HG03045 (cell line): ENCODE measurements at regions not wholly inside any gene's neighbourhood (a gene's known extent, or its start where the extent isn't known, plus 50 kb on each side); places are given as distances from the start of the nearest gene placed in this dataset.

Experiments
- ATAC-seq: cut with Tn5 transposase; IDR thresholded peaks from one replicate; pipeline ENCODE4 v1.9.1; 2021; ENCODE audit warnings: mild to moderate bottlenecking, moderate library complexity; ENCODE audit not compliant: unreplicated experiment

- ATAC-seq = no peak
These were observed 149.1 kb upstream of the MOCS1 start for GRCh38 chr6:40083141-40083920.

- ATAC-seq = no peak
These were observed 148.2 kb upstream of the MOCS1 start for GRCh38 chr6:40082278-40083043.

- ATAC-seq = no peak
These were observed 143.5 kb upstream of the MOCS1 start for GRCh38 chr6:40077736-40078135.

- no peak for ATAC-seq
These were observed 143.1 kb upstream of the MOCS1 start for GRCh38 chr6:40077315-40077714.

GRCh38 chr6:40075056-40075590 lies 140.9 kb upstream of the MOCS1 start:
- ATAC-seq = no peak

DNA sequence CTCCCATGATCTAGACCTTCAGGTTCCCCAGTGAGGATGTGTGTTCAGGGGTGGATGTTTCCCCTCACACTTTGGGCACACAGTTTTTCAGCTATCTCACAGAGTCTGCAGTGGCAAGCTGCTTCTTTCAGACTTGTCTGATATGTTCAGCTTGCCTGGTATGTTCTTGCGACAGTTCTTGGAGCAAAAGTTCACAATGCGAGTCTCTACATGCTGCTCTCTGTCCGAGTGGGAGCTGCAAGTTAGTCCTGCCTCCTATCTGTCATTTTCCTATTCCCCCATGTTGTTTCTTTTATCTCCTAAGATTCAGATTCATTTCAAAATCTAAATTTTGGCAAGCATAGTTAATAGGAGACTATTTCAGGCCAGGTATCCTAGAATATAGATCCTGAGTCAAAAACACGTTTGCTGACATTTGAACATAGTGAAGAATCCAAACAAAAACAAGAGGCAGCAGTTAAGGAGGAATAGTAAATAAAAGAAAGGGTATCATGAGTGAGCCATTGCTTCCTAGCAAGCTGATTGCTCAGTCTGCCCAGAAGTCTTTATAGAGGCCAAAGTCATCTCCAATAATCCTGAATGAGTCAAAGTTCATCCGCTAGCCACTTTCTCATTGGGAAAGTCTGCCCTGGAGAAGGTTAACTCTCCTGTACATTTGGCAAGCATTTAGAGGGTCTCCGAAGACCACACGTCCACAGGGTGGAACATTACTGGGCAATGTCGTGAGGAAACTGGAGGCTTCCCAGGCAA lies 140.2 kb upstream of the MOCS1 start:
- no peak for ATAC-seq

DNA sequence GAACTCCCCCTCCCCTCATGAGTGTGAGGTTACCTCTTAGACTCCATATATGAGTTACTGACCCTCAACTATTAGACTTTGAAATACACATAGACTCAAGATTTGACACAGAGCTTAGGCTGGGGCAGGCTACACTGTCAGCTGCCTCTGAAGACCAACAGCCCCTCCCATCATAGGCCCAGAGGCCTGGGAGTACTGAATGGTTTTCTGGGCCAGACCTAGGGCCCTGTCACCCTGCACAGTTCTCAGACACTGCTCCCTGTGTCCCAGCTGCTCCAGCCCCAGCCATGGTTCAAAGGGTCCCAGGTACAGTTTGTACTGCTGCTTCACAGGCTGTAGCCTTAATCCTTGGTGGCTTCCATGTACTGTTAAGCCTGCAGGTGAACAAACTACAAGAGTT lies 132.1 kb upstream of the MOCS1 start:
- no peak for ATAC-seq

- ATAC-seq = no peak
These were observed 122.6 kb upstream of the MOCS1 start for GRCh38 chr6:40056865-40057264.

GRCh38 chr6:40054602-40055001 lies 120.3 kb upstream of the MOCS1 start:
- ATAC-seq = no peak

DNA sequence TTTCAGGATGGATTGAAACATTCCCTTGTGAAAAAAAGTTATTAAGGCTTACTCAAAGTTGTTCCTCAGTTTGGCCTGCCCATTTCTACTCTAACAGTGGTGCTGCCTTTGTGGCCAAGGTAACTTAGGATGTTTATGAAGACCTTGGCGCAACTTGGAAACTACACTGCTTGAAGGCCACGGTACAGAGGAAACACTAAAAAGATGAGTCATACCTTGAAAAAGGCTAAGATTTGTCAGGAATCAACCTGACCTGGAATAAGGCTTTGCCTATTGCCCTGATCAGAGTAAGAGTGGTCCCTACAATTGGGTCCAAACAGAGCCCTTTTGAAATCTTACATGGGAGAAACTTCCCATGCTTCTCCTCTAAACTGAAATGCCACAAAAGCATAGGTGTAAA lies 119.9 kb upstream of the MOCS1 start:
- ATAC-seq = no peak

DNA sequence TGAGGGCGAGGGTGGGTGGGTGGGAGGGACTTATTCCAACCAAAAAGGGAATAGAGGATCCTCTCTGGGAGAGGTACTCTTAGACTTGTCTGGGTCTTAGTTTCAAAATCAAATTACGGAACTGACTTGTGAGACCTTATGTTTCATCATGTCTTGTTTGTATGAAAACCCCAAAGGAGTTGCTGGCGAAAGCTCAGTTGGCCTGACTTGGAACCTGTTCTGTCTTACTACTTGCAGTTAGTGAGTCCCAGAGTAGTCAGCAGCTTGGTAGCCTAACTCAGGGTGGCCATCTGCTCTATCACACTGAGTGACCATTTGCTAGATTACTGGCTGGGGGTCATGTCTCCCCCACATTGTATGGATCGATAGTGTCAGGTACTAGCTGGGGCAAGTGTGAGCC lies 114.9 kb upstream of the MOCS1 start:
- no peak for ATAC-seq

- ATAC-seq = no peak
These were observed 109.9 kb upstream of the MOCS1 start for GRCh38 chr6:40044196-40044595.

DNA sequence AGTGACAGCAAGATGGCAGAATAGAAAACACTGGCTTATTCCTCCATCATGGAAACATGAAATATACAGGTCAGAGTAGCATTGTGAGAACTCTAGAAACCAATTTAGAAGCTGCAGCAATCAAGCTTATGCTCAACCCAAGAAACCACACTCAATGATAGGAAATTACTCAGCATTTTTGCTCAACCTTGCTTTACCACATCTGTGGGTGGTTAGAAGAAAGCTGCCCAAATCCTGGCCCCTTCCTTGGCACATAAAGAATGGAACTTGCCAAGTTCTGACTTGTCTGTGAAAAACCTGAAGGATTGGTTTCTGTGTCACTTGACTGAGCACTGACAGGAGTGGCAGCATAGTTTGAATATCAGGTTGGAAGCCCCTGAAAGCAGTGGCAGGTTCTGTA lies 108.0 kb upstream of the MOCS1 start:
- ATAC-seq = no peak

DNA sequence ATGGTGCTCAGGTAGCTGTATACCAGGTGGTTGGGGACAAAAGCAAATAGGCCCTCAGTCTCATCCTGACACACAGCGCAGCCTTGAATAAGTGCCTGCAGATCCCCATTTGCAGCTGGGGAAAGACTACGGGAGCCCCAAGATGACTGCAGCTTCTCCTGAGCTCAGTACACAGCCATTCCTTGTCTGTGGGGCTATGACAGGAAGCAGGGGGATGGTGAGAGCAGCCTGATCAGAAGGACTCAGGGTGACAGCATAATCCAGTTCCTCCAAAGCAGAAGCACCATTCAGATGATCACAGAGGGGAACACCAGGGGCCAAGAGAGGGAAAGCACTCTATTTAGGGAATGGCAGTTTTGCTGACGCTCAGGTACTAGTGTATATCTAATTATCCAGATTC lies 104.8 kb upstream of the MOCS1 start:
- ATAC-seq = no peak

GRCh38 chr6:40038626-40039025 lies 104.4 kb upstream of the MOCS1 start:
- ATAC-seq = no peak

DNA sequence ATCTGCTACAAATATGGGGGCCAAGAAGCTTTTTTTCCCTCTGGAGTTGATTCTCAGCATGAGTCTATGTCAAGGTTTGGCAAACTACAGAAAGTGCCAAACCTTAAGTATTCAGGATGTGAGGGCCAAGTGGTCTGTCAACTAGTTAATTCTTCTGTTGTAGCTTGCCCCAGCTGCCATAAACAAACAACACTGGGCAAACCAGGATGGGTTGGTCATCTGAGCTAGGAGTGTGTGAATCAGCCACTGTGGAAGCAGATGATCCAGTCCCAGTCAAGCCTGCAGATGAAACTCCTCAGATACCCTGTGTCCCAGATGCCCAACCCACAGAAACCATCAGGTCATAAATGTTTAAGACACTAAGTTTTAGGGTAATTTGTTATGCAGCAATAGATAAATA lies 103.0 kb upstream of the MOCS1 start:
- no peak for ATAC-seq

DNA sequence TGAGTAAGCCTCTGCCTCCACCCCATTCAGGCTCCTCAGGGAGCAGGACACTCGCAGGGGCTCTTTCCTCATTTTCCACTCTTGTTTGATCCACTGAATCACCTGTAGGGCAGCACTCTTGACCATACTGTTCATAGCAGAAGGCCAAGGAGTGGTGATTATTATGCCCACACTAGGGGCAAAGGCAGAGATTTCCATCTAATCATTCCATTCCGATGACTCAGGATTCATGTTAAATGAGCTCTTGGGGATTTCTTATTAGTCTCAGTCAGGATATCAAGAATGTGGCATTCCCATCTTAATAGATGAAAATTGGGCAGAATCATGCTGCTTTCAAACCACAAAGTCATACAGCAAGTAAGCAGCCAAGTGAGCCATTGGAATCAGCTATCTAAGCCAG lies 101.9 kb upstream of the MOCS1 start:
- ATAC-seq = no peak

GRCh38 chr6:40028449-40028848 lies 94.2 kb upstream of the MOCS1 start:
- ATAC-seq = no peak

- no peak for ATAC-seq
These were observed 88.6 kb upstream of the MOCS1 start for GRCh38 chr6:40022867-40023266.

DNA sequence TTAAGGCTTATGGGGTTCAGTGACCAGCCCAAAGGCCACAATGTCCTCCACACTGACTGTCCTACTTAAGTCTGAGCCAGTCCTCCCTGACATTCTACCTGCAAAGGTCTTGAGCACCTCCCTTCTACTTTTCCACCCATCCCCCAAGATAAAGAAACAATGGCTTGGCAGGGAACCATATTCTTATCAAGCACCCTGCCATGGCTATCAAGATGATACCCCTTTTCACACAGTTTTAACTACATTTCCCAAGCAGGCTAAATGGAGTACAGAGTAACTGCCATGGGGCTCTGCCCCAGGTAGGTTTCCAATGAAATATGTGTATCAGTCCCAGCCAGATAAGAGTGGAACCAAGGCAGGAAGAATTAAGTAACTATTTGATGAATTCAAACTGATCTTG lies 85.9 kb upstream of the MOCS1 start:
- no peak for ATAC-seq

DNA sequence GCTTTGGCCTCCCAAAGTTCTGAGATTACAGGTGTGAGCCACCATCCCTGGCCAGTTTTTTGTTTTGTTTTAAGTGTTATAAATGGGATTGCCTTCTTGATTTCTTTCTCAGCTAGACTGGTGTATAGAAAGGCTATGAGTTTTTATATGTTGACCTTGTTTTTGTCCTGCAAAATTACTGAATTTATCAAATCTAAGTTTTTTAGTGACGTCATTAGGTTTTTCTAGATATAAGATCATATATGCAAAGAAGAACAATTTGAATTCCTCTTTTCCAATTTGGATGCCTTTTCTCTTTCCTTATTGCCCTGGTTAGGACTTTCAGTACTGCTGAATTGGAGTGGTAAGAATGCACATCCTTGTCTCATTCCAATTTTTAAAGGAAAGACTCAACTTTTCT lies 81.3 kb upstream of the MOCS1 start:
- ATAC-seq = no peak

DNA sequence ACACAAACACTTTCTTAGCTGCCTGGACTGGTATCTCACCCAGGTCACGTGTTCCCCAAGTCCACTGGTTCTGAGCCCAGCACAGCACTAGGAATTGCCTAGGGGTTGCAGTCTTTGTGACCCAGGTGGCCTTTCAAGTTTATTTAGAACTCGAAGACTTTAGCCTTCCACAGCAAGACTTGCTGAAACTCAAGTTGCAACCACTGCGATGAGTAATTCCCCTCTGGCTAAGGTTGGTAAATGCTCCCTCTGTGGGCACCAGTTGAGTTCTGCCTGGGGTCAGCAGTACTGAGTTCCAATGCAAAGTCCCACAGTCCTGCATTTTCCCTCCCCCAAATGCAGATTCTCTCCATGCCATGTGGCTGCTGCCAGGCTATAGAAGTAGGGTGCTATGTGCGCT lies 77.6 kb upstream of the MOCS1 start:
- ATAC-seq = no peak
